Endodermal cell (in vitro differentiated cells): ENCODE measurements at regions not wholly inside any gene's neighbourhood (a gene's known extent, or its start where the extent isn't known, plus 50 kb on each side); places are given as distances from the start of the nearest gene placed in this dataset.

Source experiments
- DNase-seq: peaks from one replicate; pipeline ENCODE4 v3.0.0-alpha.2; 2017
- H3K27ac ChIP-seq: 2 replicates; pipeline ENCODE4 v1.5.1; 2013; ENCODE audit warnings: mild to moderate bottlenecking, low read depth, low read length, moderate library complexity
- H3K27me3 ChIP-seq: 2 replicates; pipeline ENCODE4 v1.6.1; 2013; ENCODE audit warnings: mild to moderate bottlenecking, low read length, moderate library complexity; ENCODE audit not compliant: insufficient read depth, control insufficient read depth, poor library complexity, severe bottlenecking
- H3K36me3 ChIP-seq: 2 replicates; pipeline ENCODE4 v1.7.0; 2013; ENCODE audit warnings: mild to moderate bottlenecking, low read length, moderate library complexity; ENCODE audit not compliant: control insufficient read depth, insufficient read depth
- H3K4me1 ChIP-seq: one replicate; pipeline ENCODE4 v1.7.0; 2013; ENCODE audit warnings: low read length; ENCODE audit not compliant: control insufficient read depth, insufficient read depth
- H3K4me3 ChIP-seq: 2 replicates; pipeline ENCODE4 v1.5.1; 2013; ENCODE audit warnings: mild to moderate bottlenecking, low read length, moderate library complexity
- H3K9ac ChIP-seq: 2 replicates; pipeline ENCODE4 v1.6.1; 2013; ENCODE audit warnings: mild to moderate bottlenecking, low read length, moderate library complexity; ENCODE audit not compliant: poor library complexity, severe bottlenecking; ENCODE audit errors: extremely low read depth
- H3K9me3 ChIP-seq: 2 replicates; pipeline ENCODE4 v1.6.1; 2013; ENCODE audit warnings: mild to moderate bottlenecking, low read length, moderate library complexity; ENCODE audit not compliant: control insufficient read depth
- H3K27ac Mint-ChIP-seq: 2 replicates; pipeline ENCODE4 v1.8.0; 2020; ENCODE audit warnings: mixed read lengths
- H3K27me3 Mint-ChIP-seq: 2 replicates; pipeline ENCODE4 v1.8.0; 2021; ENCODE audit warnings: mild to moderate bottlenecking, mixed read lengths; ENCODE audit not compliant: insufficient read depth
- H3K36me3 Mint-ChIP-seq: 2 replicates; pipeline ENCODE4 v1.8.0; 2020; ENCODE audit warnings: low read depth, mixed read lengths
- H3K4me1 Mint-ChIP-seq: 2 replicates; pipeline ENCODE4 v1.8.0; 2020; ENCODE audit warnings: mixed read lengths
- H3K4me3 Mint-ChIP-seq: 2 replicates; pipeline ENCODE4 v1.8.0; 2020; ENCODE audit warnings: mild to moderate bottlenecking, moderate library complexity, mixed read lengths
- H3K9me3 Mint-ChIP-seq: 2 replicates; pipeline ENCODE4 v1.8.0; 2020; ENCODE audit warnings: mild to moderate bottlenecking, mixed read lengths
- WGBS, 2 experiments: methylation state at CpG; one replicate each; pipeline versions ENCODE4 v1.1.5 to v1.1.7; 2013; ENCODE audit warnings: missing lambda C conversion rate in 2 of 2, mixed read lengths in 1 of 2; ENCODE audit not compliant: insufficient coverage in 1 of 2, insufficient read length in 1 of 2; 5-methylcytosine and 5-hydroxymethylcytosine counted together
- TF ChIP-seq, protein P1 (sequence below): fragments of 200-600 bp; sonication (generic); conservative IDR thresholded peaks from 2 replicates; pipeline ENCODE4 v1.5.0; 2021; ENCODE audit warnings: antibody characterized with exemption, mild to moderate bottlenecking

DNA sequence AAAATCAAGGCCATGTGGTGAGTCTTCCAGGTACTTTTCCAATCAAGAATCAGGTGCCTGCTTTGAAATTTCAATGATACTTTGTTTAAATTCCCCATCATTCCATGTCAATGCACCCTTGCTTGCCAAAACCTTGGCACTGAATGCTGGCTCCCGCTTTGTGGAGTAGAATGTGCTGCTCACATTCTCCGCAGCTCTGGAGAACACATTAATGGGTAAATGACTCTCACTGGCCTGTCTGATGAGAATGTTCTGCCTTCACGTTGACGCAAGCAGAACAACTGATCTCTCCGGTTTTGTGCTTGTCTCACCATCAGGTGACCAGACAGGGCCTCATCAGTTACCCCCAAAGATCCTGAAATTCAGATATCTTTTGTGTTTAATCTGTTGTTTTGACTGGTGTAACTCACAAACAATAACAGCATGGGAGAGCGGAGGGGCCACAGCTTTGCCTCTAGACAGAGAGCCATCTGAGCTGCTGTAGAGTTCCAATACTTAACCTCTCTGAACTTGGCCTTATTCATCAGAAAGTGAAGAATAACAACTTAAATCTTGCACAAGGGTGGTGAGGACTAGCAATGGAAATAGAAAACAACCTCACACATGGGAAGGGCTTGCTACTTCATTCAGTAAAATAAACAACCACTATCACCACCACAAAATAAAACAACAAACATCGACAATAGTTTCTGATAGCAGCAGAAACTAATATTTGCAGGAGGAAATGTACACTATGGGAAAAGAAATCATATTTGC lies 276.9 kb upstream of the IGFBP3 start:
- H3K4me1 Mint-ChIP-seq, result peaks cover 10% of the 10 kb centered on the region

DNA sequence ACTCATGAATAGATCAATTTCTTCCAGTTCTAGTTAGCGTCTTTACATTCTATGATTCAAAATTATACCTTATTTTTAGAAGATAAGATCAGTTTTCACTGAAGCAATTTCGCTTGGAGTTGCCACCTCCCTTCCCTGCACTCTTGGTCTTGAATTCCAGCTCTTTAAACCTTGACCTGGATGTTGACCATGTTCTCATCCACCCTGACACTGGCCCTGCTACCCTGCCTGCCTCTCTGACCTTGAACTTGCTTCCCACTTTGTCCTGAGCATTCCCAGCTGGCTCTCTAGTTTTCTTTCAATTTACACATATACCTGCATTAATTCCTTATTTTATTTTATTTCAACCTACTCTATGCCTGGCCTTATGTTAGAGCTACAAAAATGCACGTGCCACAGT lies 274.9 kb upstream of the IGFBP3 start:
- Mint-ChIP-seq H3K27me3 (no peaks in the 10 kb centered on the region), H3K4me3 (no peak overlapping the region), H3K9me3 (no peaks in the 10 kb centered on the region), H3K27ac (no peak overlapping the region), H3K4me1 (peaks cover 10% of the 10 kb centered on the region), H3K36me3 (no peaks in the 10 kb centered on the region)
- no peak overlapping the region for H3K27ac ChIP-seq
- no peak overlapping the region for H3K4me3 ChIP-seq
- H3K4me1 ChIP-seq, result peaks cover 5% of the 10 kb centered on the region
- no peak for DNase-seq
- TF ChIP-seq, protein P1, sequence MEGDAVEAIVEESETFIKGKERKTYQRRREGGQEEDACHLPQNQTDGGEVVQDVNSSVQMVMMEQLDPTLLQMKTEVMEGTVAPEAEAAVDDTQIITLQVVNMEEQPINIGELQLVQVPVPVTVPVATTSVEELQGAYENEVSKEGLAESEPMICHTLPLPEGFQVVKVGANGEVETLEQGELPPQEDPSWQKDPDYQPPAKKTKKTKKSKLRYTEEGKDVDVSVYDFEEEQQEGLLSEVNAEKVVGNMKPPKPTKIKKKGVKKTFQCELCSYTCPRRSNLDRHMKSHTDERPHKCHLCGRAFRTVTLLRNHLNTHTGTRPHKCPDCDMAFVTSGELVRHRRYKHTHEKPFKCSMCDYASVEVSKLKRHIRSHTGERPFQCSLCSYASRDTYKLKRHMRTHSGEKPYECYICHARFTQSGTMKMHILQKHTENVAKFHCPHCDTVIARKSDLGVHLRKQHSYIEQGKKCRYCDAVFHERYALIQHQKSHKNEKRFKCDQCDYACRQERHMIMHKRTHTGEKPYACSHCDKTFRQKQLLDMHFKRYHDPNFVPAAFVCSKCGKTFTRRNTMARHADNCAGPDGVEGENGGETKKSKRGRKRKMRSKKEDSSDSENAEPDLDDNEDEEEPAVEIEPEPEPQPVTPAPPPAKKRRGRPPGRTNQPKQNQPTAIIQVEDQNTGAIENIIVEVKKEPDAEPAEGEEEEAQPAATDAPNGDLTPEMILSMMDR, result no peak
- H3K9me3 ChIP-seq, result no peaks in the 10 kb centered on the region
- no peak overlapping the region for H3K9ac ChIP-seq
- H3K36me3 ChIP-seq, result no peaks in the 10 kb centered on the region
- no peaks in the 10 kb centered on the region for H3K27me3 ChIP-seq
- 90 to 92% methylated on average over 2 to 3 of the region's 3 CpGs for WGBS, 2 experiments

More for the DNA sequence above, 276.9 kb upstream of the IGFBP3 start:
- Histone ChIP-seq H3K9me3 (no peaks in the 10 kb centered on the region), H3K4me3 (no peak overlapping the region), H3K27ac (no peak overlapping the region), H3K4me1 (peaks cover 5% of the 10 kb centered on the region), H3K36me3 (no peaks in the 10 kb centered on the region), H3K27me3 (no peaks in the 10 kb centered on the region), H3K9ac (no peak overlapping the region)
- no peaks in the 10 kb centered on the region for H3K36me3 Mint-ChIP-seq
- no peak for DNase-seq
- no peaks in the 10 kb centered on the region for H3K9me3 Mint-ChIP-seq
- H3K27me3 Mint-ChIP-seq, result no peaks in the 10 kb centered on the region
- no peak overlapping the region for H3K4me3 Mint-ChIP-seq
- 88 to 95% methylated on average over 2 to 7 of the region's 7 CpGs for WGBS, 2 experiments
- no peak overlapping the region for H3K27ac Mint-ChIP-seq
- TF ChIP-seq, protein P1, result no peak

DNA sequence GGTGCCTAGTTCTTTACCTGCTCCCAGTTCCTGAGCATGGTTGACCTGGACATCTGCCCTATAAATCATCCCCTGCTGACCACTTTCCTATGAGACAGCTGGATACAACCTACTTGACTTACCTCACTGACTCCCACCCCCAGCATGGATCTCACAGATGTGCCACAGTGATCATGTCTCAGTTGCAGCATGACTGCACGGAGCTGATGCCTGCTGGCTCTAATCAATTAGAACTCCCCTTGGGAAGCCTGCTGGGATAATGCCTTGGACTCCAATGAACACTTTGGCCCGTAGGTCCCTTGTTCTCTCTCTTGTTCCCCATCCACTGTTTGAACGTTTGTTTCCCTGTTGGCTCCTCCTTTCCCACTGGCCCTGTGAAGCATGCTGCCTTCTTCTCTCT lies 271.2 kb upstream of the IGFBP3 start:
- DNase-seq, result no peak
- no peak overlapping the region for H3K27ac Mint-ChIP-seq
- H3K27me3 ChIP-seq, result no peaks in the 10 kb centered on the region
- TF ChIP-seq, protein P1, result no peak
- H3K4me3 ChIP-seq, result no peak overlapping the region
- H3K9me3 Mint-ChIP-seq, result no peaks in the 10 kb centered on the region
- H3K36me3 ChIP-seq, result no peaks in the 10 kb centered on the region
- no peaks in the 10 kb centered on the region for H3K27me3 Mint-ChIP-seq
- no peak overlapping the region for H3K27ac ChIP-seq
- H3K4me3 Mint-ChIP-seq, result no peak overlapping the region
- no peak overlapping the region for H3K9ac ChIP-seq
- H3K36me3 Mint-ChIP-seq, result no peaks in the 10 kb centered on the region
- WGBS, 2 experiments, result 75 to 94% methylated on average over 2 to 3 of the region's 3 CpGs
- no peaks in the 10 kb centered on the region for H3K4me1 ChIP-seq
- H3K9me3 ChIP-seq, result no peaks in the 10 kb centered on the region
- H3K4me1 Mint-ChIP-seq, result no peaks in the 10 kb centered on the region
